NCI-H526 (cell line): ENCODE measurements at regions not wholly inside any gene's neighbourhood (a gene's known extent, or its start where the extent isn't known, plus 50 kb on each side); places are given as distances from the start of the nearest gene placed in this dataset.

Experiments used
- DNase-seq, 2 experiments: peaks; one replicate each; lab custom pipeline; 2025; lab: John Stamatoyannopoulos, UW

- DNase-seq, result no peak
Observed at GRCh38 chr1:98068016-98068415, 147.2 kb upstream of the DPYD start.

DNA sequence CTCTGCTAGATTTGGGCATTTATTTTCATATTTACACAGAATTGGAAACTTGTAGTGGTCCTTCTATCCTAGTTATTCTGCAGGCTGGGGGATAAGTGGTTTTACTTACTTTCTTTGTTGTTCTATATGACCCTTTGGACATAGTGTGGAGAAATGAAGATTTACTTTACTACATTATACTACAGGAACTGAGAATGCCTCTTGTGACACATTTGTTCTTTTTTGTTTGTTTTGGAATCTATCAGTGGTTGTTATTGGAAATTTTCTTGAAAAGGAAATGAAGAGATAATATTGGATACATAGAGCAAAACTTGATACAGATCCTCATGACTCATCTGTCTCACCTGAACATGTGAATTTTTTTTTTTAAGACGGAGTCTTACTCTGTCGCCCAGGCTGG lies 146.1 kb upstream of the DPYD start:
- no peak for DNase-seq

DNA sequence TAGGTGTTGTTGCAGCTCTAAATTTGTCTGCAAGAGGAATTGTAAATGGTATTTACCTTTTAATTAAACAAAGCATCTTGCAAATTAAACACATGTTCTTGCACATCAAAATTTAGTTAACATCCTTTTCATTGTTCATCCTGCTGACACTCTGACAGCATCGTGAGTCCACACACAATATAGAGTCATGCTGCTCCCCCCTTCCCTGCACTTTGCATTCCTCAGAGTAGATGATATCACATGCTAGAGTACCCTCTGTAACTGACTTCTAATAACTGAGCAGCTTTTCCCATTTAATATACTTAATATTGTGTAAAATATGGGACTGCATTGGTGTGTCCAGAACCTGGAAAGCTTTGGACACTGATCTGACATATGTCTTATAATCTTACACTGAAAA lies 138.8 kb upstream of the DPYD start:
- peak in 1 of 2 experiments; percentile 12 for DNase-seq

DNA sequence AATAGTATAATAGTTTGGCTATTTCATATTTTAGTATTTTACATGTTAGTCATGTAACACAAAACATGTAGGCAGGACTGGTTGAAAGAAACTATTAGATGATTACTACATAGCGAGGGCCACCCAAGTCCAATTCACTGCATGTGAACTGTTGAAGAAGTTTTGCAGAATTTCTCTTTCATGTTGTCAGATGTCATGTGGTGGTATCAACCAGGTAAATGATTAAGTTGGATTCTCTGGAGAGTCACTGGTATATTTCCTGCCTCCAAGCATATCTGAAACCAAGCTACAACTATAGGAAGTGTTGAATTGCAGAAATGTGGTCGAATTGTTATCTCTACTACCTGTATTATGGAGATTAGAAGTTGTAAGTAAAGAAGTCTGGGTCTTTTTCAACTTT lies 137.8 kb upstream of the DPYD start:
- no peak for DNase-seq

GRCh38 chr1:98057236-98057910 lies 136.5 kb upstream of the DPYD start:
- no peak for DNase-seq

GRCh38 chr1:98056781-98057180 lies 135.9 kb upstream of the DPYD start:
- no peak for DNase-seq

GRCh38 chr1:98055457-98055856 lies 134.6 kb upstream of the DPYD start:
- DNase-seq, result no peak

DNA sequence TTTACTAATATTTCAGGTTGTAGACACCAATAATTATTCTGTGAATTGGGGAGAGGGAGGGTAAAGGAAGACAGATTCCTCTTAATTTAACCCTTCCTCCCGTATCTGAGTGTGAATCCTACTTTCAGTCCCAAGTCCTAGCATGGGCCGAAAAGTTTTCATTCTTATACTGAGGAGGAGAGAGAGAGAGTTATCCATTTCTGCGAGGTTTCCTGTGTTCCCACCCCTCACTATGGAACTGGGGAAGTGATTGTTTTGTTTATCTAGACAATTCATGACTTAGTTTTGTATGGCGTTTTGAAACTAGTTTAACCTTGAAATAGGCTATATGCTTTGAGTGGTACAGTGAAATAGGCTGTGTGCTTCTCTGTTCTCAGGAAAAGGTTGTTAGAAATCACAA lies 134.0 kb upstream of the DPYD start:
- no peak for DNase-seq

DNA sequence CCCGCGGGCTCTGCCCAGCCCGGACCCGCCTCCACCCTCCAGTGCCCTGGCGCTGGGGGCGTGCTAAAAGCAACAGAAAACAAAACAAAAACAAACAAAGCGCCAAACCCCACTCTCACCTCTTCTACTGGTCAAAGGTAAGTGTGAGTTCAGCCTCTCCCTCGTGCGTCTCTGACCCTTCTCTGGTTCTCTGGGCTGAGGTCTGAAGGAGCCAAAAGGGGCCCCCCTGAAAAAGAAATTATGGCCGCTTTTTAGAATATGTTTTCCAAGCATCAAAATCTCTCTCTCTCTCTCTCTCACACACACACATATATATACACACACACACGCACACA lies 133.5 kb upstream of the DPYD start:
- no peak for DNase-seq

DNA sequence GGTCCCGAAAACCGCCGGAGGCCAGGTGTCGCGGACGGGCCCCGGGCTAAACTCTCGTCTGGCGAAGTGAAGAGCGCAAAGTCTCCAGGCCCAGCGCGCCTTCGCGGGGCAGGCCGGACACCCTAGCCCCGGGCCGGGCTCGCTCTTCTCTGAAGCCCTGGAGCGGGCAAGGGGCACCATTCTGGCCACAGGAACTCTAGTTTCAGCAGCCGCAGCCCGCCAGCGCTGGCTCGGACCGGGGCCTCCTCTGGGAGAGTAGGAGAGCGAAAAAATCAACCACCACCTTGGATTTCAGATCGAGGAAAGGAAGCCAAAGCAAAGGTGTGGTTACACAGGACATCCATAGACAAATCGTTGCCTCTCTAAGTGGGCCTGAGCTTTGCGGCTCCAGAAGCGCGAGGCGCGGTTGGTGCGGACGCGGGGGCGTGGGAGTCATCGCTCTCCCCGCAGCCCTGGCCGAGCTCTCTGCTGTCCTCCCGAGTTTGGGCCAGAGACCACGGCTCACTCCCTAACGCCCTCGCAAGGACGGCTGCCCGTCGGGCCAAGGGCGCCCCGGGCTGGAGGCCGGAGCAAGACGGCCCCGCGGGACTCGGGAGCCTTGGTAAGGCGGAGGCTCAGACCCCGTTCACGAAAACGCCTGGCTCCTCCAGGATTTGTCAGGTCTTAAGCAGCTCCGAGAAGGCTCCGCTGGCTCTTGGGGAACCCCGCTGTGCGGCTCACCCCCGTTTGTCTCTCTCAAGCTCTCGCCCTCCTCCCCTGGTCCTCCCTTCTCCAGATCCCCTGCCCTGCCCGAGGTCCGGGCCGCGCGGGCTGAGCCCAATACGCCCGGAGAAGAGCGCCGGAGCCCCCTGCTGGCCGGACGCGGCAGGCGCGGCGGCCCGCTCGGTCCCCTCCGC lies 132.9 kb upstream of the DPYD start:
- peak; percentile 24 to 79 for DNase-seq

- peak; percentile 29 to 82 for DNase-seq
Observed at GRCh38 chr1:98051065-98051675, 130.3 kb upstream of the DPYD start.

DNA sequence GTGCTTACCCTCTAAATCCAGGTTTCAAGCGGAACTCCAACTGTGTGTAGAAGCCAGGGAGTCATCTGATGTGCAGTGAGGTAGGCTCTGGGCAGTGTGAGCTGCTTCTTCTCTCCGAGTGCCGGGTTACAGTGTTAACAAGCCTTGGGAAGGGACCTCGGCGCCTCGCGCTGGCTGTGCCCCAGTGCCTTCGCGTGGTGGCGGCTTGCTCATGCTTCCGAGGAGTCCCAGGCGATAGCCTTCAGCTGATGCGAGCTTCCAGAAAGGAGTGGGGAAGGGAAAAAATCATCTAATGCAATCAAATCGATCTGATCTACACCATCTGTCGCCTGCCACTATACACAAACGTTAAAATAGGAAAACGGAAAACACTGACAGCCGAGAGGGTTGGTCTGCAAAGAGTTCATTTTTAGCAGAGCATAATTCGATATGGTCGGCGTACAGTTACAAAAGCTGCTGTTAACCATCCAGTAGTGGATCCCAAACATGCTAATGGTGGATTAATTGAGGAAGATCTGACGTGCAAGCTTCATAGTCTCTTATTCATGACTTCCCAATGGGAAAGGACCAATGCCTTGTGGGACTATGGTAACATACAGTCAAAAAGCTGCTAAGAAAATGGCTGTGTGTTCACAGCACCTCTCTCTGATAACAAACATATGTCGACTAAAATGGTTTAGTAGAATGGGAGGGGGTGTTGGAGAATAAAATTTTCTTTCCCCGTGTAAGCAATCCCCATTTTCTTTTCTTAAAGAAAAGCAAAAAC lies 128.7 kb upstream of the DPYD start:
- peak in 1 of 2 experiments; percentile 31 for DNase-seq

- DNase-seq, result no peak
Observed at GRCh38 chr1:98048751-98049325, 128.0 kb upstream of the DPYD start.

DNA sequence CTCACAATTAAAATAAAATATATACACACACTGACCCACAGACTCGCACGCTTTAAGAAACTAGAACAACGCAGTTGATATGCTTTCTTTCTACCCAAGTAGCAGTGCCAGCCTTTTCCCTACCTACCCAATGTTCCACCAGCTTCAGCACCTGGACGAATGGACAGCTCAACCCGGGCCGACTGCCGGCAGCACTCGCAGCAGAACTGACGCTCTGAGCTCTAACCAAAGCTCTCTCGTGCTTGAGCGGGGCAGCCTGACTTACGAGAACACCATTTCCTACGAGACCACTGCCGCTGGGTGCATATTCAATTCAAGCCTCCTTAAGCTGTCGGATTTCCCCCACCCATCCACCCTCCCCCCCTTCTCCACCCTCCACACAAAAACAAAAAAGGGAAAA lies 127.4 kb upstream of the DPYD start:
- DNase-seq, result peak in 1 of 2 experiments; percentile 47

DNA sequence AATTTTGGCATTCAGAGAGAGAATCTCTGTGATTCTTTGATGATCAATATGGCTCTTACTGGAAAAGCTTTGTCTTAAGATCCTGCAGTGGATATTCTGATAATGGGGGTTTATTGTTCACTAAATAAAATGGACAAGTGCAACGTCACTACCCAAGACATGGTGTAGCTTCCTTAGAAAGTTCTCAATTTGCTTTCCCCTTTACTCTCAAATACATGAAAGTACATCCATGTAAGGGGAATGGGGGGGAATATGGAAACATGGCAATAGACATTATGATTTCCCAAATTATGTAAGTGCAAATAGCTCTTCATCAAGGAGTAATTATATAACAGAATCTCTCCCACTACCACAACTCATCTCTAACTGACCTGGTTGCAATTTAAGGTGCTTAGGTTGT lies 126.3 kb upstream of the DPYD start:
- DNase-seq, result no peak

- peak in 1 of 2 experiments; percentile 78 for DNase-seq
Observed at GRCh38 chr1:98045767-98046641, 125.2 kb upstream of the DPYD start.

GRCh38 chr1:98045211-98045766 lies 124.5 kb upstream of the DPYD start:
- DNase-seq, result peak in 1 of 2 experiments; percentile 54

- no peak for DNase-seq
Observed at GRCh38 chr1:98044766-98045165, 123.9 kb upstream of the DPYD start.

- no peak for DNase-seq
Observed at GRCh38 chr1:98044071-98044697, 123.3 kb upstream of the DPYD start.

DNA sequence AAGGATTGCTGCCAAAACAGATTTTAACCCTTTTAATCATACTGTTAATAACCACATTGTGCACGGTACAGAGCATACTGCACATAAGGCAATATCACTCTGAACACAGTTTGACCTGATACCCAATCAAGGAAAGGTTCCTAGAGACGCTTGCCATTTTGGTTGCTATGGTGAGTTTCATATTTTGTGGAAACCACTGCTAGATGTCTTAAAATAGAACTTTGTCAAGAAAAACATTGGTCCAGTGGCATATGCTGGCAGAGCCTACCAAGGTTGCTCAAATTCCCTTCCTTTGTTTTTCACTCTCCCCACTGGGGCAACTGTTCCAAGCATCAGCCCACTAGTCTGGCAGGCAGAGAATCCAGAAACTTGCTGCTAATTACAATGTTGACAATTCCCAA lies 114.8 kb upstream of the DPYD start:
- DNase-seq, result no peak
